Stimulated activated CD4-positive, alpha-beta T cell treated with anti-CD3 and anti-CD28 coated beads, Interleukin-2, amount 100 ng/mL, for 48 hours (primary cell): ENCODE measurements at regions not wholly inside any gene's neighbourhood (a gene's known extent, or its start where the extent isn't known, plus 50 kb on each side); places are given as distances from the start of the nearest gene placed in this dataset.

ENCODE experiments used
- DNase-seq, 2 donors: peaks; one replicate each; pipeline ENCODE4 v3.0.0-alpha.2; 2020

DNA sequence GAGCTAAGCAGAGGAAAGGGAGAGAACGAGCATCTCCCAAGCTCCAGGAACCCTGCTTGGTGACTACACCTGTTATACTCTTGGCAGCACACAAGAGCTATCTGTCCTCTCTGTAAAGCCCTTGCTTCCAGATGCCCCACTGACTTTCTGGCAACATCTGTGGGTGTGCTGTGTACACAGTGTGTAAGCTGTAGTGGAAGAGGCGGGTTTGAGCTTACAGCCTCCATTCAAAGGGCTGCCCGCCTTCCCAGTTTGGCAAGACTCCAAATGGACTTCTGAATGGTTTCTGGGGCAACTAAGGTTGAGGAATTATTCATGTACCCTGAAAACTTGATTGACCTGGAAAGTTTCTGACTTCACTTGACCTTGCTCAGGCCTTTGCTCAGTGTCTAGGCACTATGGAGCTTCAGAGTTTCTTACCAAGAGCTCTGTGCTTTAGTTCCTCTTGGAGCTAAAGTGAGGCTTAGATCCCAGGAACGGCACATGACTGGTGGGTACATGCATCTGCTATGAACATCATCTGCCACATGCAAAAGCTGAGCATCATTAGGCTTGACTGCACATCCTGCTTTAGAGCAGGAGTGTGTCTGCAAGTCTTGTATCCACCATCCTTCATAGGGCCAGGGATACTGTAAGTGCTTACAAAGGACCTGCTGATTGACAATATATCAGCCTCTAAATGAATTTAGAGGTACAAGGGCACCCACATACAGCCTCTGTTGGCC is 290.9 kb upstream of the SIX2 start:
- no peak for DNase-seq

DNA sequence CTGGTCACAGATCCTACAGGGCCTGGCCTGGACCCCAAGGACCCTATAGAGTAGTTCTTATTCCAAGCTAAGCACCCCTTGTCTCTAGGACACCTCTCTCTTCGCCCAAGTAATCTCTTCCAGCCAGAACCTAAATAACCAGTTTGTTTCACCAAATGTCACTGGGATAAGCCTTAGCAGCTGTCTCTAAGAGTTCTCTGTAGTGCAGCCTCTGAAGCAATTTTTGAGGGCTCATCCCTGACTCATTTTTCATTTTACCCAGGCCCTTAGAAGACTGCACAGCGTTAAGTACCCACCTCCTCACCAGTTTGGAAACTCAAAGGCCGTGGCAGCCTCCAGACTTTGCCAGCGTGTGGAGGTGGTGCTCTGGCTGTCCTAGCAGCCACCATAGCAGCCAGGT is 290.1 kb upstream of the SIX2 start:
- DNase-seq, result no peak

DNA sequence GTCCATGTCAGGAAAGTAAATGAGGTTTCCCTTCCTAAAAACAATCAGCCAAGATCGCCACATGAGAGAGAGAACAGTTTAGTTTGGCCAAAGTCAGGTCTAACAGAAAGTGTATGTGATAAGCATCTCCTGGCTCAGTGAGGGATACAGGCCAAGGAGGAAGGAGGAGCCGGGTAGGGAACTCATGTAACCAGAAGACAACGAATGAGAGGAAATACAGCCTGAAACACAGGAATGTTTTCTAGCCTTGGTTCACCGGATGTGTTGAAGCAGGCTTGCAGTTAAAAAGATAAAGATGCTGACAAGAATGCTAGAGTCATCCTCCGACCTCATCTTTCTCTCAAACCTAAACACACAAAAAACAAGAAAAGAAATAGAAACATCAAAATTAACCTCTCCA is 283.9 kb upstream of the SIX2 start:
- DNase-seq, result no peak

DNA sequence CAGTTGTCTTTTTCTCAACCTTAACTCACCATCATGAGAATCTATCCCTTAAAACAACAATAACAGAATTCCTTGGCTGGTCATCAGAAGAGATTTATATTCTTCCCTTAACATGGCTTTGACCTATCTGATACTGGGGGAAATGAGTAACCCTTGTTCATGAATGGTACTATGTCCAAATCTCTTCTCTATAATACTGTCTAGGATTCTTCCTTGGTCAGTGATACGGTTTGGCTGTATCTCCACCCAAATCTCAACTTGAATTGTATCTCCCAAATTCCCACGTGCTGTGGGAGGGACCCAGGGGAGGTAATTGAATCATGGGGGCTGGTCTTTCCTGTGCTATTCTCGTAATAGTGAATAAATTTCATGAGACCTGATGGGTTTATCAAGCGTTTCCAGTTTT is 282.0 kb upstream of the SIX2 start:
- no peak for DNase-seq

DNA sequence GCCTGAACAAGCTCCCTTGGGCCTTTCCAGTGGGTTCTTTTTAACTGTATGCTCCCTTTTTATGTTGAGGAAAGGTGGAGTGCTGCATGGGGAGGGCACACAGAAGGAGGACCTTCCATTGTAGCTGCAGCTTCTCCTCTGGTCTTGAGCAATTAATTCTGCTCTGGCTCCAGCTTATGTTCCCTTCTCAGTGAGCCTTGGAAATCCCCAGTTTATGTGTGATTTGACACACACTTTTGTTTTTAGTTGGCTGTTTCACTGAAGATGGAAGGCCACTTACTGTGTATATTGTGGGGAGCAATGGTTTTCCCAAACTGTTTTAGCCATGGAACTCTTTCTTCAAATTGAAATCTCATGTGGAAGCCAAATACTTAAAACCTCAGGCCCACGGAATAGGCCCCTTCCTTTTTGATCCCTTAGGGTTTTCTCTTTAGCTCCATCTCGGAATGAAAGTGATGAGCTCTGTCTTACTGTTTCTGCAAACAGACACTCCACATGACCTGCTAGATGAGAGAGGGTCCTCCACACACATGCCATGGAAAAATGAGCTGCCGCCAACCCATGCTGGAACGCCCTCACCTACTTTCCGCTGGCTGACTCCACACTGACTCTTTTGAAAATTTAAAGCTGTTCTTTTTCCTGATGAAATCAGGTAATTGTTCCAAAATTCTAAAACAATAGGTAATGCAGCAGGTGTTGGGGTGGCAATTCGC is 280.9 kb upstream of the SIX2 start:
- no peak for DNase-seq

DNA sequence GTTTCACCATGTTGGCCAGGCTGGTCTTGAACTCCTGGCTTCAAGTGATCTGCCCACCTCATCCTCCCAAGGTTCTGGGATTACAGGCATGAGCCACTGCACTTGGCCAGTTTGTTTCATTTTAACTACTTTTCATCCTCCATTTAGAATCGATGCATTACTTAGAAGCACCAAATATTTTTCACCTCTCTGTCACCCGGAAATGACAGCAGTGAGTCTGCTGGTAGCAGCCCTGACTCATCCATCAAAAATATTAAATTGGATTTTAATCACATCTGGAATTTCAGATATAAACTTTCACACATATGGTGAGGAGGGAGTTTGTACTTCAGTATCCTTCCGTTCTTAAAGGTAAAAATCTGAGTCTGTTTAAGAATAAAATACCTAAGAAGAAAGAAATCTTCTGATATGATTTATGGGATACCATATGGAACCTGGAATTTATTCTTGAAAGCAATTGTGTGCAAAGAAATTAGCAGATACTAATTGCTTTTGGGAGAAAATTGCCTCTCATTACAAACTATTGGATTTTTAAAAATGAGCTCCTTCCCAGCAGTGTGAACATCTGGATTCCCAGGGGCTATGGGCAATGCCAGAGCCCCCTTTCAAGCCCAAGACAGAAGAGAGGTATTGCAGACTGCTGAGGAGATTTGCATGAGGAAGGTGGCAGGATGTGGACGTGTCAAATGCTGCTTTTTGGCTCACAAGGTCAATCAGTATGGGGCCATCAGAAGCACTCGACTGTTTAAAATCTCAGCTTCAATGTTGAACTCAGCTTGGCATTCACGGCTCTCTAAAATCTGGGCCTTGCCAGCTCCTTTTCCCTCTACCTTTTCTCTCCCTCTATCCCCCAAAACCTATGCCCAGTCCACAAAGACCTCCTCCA is 279.5 kb upstream of the SIX2 start:
- no peak for DNase-seq

DNA sequence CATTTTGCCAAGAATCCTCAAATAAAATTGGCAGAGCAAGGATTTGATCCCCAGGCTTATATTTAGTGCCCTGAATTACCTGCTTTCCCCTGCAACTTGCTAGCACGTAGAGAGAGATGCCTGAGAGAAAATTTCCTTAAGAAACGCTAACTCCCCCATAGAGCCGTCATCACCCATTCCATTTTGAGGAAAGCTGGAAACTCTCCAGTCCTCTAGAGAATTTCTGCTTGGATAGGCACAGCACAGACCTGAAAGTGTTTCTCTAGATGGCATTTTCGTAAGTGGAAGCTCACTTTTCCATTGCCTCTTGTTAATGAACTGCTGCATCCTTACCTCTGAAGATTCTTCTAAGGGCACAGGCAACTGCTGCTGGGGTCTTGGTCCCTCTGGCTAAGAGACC is 277.8 kb upstream of the SIX2 start:
- DNase-seq, result no peak

DNA sequence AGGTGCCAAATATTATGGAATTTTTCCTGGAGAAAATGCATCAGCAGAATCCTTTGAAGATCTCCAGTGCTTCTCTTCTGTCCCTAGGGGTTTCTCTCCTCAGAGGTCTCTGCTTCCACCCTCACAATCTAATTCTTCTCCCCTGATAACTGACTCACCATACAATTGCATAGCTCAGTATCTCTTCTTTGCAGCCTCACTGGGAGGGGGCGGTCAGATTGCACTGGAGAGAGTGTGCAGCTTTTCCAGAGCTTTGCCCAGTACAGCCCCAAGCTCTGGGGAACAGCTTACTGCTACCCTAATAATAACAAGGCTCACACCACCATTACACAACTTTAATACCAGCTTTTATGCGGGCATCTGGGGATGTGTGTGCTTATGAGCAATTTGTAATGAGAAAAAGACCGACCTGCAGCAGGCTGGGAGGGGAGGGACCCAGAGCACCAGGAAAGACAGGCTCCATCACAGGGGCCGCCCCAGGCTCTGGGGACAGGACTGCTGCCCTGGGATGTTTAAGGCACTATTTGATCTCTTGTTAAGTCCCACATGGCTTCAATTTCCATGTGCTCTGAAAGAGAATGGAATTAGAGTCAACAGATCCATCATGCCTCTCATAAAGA is 276.6 kb upstream of the SIX2 start:
- no peak for DNase-seq

DNA sequence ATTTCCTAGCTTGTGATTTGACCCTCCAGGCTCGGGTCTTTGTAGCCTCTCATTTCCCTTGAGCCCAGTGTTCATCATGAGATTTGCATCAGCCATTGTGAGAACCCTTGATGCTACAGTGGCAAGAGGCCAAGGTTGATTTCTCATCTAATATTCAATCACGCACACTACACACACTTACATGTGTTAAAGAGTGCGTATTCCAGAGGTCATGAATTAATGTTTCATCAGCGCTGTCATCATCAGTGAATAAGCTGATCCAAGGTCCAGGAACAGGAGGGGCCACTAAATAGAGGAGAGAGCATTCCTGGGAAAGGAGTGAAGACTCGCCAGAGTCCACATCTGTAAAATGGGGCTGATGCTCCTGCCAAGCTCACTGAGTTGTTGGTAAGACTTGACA is 276.1 kb upstream of the SIX2 start:
- DNase-seq, result no peak

DNA sequence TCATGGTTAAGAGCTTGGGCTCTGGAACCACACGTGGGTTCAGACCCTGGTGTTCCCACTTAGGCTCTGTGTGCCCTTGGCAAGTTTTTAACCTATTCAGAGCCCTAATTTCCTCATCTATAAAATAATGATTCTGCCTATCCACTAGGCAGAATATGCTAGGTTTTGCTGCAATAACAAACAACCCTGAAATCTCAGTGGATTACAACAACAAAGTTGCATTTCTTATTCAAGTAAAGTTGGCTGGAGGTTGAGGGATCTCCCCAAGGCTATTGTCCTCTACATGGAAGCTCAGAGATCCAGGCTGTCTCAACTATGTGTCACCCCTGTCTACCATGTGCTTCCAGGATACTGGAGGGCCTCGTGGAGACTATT is 275.4 kb upstream of the SIX2 start:
- DNase-seq, result no peak

DNA sequence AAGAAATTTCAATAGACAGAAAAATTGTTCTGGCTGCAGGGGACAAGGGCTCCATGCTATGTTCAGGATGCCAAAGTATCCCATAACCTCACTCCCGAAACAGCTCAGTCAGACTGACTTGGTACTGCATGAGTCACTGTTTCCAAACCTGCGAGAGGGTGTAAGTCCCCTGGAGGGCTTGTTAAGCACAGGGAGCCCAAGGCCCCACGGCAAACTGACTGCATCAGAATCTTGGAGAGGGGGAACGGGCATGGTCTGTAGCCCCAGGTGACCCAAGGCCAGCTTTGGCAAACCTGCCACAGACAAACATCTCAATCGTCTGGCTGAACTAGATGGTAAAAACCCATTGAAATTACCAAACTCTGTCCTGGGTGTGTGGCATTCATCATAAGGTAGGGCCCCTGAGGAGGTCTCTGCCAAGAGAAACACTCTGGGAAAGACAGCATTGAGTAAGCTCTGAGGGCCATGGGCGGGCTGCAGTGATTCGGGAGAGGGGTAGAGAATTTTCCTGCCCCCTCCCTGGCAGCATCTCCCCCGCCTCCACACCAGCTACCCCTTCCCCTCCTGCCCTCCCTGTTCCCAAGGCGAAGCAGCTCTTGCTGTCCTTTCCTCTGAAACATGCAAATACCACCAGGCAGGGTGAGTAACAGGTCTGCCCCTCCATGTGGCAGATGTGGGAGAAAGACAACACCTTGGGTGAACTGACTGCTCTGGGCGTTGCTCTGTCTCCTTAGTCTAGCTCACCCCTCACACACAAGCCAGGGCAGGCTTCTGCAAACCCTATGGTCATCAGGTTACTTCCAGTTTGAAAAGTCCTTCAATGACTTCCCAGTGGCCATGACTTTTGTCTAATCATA is 274.7 kb upstream of the SIX2 start:
- no peak for DNase-seq

DNA sequence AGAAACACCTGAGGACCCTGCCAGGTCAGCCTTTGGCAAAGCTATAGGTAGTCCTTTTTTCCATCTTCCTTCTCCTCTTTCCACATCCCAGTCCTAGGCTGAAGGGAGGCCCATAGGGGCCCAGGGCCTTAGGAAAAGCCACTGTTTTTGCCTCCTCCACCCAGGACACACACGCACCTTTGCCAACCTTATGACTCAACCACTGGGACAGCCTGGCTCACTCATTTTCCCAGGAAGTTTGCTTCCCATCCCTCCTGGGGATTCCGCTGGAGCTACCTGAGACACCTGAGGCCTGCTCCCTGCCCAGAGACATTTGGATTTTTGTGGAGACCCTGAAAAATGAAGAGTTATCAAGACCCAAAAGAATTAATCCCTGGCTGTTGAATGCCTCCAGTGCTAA is 273.4 kb upstream of the SIX2 start:
- DNase-seq, result no peak

DNA sequence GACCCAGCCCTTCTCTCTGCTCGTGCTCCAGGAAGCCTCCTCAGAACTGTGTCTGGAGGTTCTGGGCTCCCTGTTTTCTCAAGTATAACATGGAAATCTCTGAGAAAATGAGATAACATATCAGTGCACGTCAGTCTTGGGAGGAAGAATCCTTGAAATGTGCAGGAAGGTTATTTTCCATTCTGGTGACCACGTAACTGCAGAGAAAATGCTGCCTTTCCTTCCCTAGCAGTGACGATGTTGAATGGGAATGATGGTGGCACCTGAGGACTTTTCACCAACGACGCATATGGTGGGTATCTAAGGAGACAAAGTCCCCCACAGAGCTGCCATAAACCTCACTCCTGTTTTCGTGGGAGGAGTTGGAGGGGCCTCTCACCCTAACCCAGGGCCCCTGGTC is 272.1 kb upstream of the SIX2 start:
- DNase-seq, result no peak

DNA sequence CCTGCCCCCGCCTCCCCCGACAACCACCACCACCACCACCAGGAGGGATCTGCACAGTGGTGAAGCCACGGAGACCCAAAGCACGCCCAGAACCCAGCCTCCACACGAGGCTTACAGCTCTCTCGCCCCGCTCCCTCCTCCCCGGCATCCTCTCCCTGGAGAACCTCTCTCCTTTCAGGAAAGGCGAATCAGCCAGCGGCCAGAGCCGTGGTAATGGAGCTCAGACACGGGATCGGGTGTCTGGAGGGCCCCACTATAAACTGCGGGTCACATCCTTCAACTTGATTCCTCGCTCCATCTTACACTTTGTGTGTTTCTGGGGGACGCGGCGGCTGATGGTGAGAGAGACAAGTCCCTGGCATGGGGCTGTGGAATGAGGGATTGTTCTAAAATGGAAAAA is 271.5 kb upstream of the SIX2 start:
- no peak for DNase-seq

DNA sequence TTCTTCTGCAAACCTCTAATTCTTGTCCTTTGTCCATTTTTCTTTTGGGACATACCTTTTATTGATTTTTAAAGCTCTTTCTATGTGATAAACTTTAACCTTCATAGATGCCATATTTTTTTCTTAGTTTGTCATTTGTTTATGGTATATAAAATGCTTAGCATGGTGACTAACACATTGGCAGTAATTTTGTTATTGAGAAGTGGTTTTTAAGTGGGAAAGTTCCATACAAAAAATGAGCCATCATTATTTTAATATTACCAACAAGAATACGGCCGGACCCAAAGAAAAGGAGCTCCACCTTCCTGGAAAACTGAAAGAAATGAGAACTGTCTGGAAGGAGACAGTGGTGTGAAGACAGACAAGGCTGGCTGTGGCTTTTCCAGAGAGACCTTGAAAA is 270.1 kb upstream of the SIX2 start:
- DNase-seq, result no peak

DNA sequence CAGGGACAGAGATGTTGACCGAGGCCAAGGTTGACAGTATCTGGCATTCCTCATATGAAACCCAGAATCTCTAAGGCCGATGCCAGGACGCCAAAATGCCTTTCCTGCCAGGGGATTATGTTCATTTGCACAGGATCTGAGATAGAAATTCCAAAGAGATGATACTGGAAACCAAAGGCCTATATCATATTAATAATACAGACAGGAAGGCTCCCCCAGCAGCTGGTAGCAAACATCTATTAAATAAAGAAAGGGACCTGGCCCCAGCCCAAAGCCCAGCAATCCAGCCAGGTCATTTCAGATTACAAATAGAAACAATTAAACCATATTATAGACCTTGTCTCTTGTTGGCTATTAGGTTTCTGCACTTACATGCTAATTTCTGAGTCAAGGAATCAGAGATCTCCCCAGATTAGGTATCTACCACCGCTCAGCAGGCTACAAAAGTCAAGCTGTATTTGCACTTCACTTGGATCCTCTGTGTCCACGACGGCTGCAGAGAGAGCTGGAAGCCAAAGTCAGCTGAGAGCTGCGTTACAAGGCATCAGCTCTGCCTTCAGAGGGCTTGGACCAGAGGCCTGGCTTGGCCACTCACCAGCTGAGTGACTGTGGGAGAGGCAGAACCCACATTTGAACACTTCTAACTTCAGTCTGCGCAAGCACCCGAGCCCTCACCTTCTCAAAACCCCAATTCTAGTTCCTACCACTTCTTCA is 269.3 kb upstream of the SIX2 start:
- DNase-seq, result no peak

DNA sequence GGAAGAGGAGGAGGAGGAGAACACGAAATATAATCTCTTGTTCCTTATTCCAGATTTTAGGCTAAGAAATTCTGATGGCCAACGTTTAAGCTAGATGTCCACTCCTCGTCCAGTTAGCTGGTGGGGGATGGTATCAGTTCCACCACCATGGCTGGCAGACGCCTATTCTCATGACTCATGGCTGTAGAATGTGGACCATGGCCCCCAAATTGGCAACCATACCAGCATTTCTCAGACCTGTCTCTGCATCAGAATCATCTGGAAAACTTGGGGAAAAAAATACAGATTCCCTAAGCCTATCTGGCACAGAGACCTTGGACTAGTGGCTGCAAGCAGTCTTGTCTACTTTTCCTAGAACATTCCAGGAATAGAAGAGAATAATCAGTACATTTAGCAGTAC is 267.7 kb upstream of the SIX2 start:
- DNase-seq, result no peak

DNA sequence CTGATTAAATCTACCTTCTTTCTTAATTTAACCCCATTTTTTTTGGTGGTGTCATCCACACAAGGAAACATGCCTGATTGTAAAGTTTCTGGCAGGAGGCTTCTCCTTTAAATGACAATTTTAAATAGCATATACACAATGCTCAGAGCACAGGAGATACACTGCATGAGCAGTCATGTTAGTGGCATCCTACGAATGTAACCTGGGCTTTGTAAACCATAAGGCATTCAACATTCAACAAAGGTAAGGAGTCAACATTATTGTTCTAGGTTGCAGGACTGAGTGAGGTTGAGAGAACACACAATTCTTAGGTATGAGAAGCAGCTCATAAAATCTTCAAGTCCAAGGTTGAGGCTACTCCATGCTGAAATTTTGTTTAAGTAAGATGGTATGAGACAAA is 266.6 kb upstream of the SIX2 start:
- no peak for DNase-seq

DNA sequence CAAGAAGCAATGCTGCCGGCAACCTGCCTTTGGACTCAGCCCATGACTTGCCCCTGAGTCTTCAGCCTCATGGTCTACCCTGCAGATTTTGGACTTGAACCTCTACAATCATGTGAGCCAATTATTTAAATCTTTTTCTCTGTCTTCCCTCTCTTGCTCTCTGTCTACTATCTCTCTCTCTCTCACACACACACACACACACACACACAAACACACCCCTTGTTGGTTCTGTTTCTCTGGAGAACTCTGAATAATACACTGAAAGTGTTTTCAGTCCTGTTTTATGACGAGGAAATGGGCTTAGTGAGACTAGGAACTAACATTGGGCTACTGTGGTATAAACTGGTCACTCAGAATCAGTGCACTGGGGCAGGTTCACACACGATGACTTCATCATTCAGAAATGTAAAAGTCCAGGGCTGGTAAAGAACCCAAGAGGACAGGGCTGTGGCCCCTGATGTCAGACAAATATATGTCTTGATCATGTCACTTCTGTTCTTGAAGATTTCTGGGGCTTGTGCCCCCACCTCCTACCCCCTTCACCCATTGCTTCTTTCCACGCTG is 266.1 kb upstream of the SIX2 start:
- DNase-seq, result no peak

DNA sequence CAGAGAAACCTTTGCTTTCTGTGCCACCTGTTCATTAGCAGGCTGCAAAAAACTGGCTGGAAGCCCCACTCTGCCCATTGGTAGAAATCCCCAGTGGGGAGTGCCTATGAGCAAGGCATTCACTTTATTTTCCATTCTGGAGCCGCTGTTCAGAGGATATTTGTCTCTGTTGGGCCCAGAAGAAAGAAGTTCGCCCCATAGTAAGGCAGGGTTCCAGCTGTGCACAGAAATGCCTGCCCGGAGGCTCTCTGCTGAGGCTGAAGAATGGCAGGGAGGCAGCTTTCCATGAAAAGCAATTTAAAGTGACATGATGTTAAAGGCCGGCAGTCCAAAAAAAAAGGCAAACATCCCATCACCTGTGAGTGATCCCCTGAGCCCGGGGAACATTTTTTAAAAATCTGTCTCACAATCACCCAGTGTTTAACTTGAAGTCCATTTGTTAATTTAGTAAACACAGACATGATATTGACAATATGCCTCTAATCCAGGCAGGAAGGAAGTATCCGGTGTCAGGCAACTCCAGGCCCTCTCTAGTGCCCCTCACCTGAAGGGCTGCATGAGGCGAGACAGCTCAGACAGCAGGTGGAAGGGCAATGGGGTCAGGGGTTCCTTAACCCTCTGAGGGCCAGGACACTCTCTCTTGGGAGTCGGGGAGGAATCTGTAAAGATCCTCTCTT is 265.1 kb upstream of the SIX2 start:
- no peak for DNase-seq
